Endothelial cell of umbilical vein (primary cell): ENCODE measurements at regions not wholly inside any gene's neighbourhood (a gene's known extent, or its start where the extent isn't known, plus 50 kb on each side); places are given as distances from the start of the nearest gene placed in this dataset.

ENCODE experiments used
- CTCF ChIP-seq, 2 donors: IDR thresholded peaks; 1 replicate in 1 of 2; 2 replicates in 1 of 2; pipeline ENCODE4 v1.5.1; 2011; ENCODE audit warnings: low read length in 2 of 2, mild to moderate bottlenecking in 2 of 2, moderate library complexity in 2 of 2, control low read depth in 1 of 2, inconsistent platforms in 1 of 2, low read depth in 1 of 2; ENCODE audit not compliant: insufficient read depth in 1 of 2; ENCODE audit errors: extremely low read depth in 1 of 2
- POLR2A ChIP-seq: IDR thresholded peaks from 2 replicates; pipeline ENCODE4 v1.6.1; 2012; ENCODE audit warnings: low read depth, mild to moderate bottlenecking, control low read depth, low read length
- POLR2AphosphoS5 ChIP-seq: IDR thresholded peaks from 2 replicates; pipeline ENCODE4 v1.6.1; 2012; ENCODE audit warnings: low read depth, mild to moderate bottlenecking, control low read depth, low read length, moderate library complexity; ENCODE audit not compliant: insufficient read depth

GRCh38 chr2:59174536-59175243 lies 933.6 kb upstream of the FANCL start:
- no peak for TF ChIP-seq POLR2AphosphoS5
- TF ChIP-seq CTCF (IDR thresholded peaks at IDR 0.05; ENCODE audit: extremely low read depth in 1 of 2, insufficient read depth in 1 of 2, low read depth in 1 of 2, low read length in 2 of 2) = no peak
- no peak for TF ChIP-seq POLR2A
